ENCODE measurements at regions not wholly inside any gene's neighbourhood (a gene's known extent, or its start where the extent isn't known, plus 50 kb on each side); places are given as distances from the start of the nearest gene placed in this dataset.

DNA sequence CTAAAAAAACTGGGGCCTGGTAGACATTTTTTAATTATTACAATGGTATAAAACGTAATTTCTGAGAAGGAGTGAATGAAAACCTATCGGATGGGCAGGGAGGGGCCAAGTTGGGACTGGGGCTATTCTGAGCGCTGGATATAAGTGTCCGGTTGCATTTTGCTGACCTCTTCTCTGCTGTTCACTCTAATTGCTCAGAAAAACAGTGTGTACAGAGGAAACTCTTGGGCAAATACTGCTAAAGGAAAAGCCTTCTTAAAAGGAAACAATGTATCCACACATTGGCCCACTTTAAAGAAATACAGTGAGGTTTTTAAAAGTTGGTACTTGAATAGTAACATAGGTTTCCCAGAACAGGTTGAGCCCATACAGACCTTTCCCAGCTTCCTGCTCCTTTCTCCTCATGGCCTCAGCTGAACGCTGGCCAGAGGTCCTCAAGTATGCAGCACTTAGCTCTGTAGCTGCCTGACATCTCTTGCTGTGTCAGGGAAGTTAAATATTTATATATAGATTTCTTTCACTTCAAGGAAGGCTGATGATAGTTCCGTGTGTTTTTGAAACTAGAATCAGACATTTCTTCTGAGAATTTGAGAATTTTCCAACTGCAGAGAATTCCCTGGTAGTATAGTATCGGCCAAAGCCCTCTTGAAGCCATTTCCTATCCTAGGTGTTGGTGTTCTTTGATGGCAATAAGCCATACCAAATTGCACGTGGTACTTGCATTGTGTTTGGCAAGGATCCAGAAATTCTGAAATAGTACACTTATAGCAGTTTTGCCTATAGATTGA is 97.1 kb upstream of the SLC4A4 start:
- TF ChIP-seq CTCF (conservative IDR thresholded peaks at IDR 0.05; ENCODE audit: low read length) (no peak), EZH2phosphoT487 (IDR thresholded peaks at IDR 0.05; ENCODE audit: borderline replicate concordance, low read depth, low read length) (no peak)
